ENCODE measurements at regions not wholly inside any gene's neighbourhood (a gene's known extent, or its start where the extent isn't known, plus 50 kb on each side); places are given as distances from the start of the nearest gene placed in this dataset.

DNA sequence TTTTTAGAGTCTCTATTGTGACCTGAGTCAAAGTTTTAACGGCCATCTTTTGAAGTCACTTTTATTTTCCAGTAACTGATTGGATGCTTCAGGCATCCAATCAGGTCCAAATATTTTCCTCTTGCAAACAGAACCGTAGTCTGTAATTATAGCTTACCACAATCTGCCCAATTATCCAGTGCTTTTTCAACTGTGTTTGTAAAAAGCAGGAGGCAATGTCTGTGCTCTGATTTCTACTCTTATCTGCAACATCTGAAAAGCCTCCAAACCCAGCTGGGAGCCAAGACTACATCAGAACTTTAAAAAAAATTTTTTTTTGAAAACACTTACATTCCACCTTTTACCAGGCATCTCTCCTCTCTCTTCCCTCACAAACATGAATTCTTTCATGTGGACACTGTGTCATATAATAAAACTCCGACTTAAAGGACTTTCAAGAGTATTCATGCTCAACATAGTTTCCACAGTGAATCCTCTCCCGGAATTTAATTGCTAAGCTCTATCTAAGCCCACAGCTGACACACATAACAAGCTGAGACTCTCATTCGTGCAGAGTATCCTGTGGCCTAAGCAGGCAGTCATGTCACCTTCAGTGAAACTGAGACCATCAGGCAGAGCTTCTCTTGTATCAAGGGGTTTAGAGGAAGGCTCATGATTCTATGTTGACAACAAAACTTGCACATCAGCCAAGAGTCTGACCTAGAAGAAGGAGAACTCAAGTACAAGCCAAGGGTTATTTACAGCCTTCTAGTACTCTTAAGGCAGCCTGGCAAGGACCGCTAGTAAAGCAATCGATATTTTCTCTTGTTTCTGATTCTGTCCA is 272.7 kb downstream of the TLE1 start:
- no peak for DNase-seq (ENCODE audit: low read depth in 1 of 2, low spot score in 1 of 2)
- no peak for TF ChIP-seq JUND (IDR thresholded peaks at IDR 0.05; ENCODE audit: low read depth)
- in situ Hi-C loops (cut with HindIII; ENCODE audit: low pct_unique_long_range_greater_than_20kb, low sequenced_read_pairs): no loop called here

- in situ Hi-C loops (cut with HindIII; ENCODE audit: low pct_unique_long_range_greater_than_20kb, low sequenced_read_pairs): no loop called here
- TF ChIP-seq JUND (IDR thresholded peaks at IDR 0.05; ENCODE audit: low read depth): no peak
Observed at GRCh38 chr9:81414836-81415235, 274.5 kb downstream of the TLE1 start.

DNA sequence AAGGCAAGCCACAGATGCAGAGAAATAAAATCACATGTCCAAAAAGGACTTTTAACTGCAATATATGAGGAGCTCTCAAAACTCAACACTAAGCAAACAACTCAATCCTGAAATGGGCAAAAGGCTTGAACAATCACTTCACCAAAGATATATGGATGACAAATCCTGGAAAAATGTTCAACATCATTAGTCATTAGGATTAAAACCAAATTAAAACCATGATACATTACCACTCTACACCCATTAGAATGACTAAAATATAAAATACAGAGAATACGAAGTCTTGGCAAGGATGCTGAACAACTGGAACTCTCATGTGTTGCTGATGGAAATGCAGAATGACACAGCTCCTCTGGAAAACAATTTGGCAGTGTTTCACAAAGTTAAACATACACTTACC is 277.4 kb downstream of the TLE1 start:
- in situ Hi-C loops (cut with HindIII; ENCODE audit: low pct_unique_long_range_greater_than_20kb, low sequenced_read_pairs): no loop called here
- no peak for DNase-seq (ENCODE audit: low read depth in 1 of 2, low spot score in 1 of 2)
- TF ChIP-seq JUND (IDR thresholded peaks at IDR 0.05; ENCODE audit: low read depth): no peak

More at GRCh38 chr9:81414836-81415235, 274.5 kb downstream of the TLE1 start:
- no peak for DNase-seq (ENCODE audit: low read depth in 1 of 2, low spot score in 1 of 2)

DNA sequence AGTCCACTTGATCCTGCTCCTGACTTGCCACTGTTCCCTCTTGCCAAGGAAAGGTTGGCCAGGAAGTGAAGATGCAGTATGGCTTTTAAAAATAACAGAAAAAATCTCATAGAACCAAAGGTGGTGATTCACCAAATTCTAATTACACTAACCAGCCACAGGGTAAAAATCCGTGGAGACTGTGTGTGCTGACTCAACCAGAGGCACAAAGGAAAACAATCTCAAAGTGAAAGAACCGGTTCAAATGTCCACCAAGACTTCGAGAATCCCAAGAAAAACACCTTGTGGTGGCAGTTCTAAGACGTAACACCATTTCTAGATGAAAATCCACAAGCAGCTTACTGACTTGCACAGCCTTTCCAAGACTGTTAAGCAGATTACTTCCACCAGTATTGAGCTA is 279.1 kb downstream of the TLE1 start:
- in situ Hi-C loops (cut with HindIII; ENCODE audit: low pct_unique_long_range_greater_than_20kb, low sequenced_read_pairs): no loop called here
- TF ChIP-seq JUND (IDR thresholded peaks at IDR 0.05; ENCODE audit: low read depth): no peak
- peak; percentile 4 to 80 for DNase-seq (ENCODE audit: low read depth in 1 of 2, low spot score in 1 of 2)

DNA sequence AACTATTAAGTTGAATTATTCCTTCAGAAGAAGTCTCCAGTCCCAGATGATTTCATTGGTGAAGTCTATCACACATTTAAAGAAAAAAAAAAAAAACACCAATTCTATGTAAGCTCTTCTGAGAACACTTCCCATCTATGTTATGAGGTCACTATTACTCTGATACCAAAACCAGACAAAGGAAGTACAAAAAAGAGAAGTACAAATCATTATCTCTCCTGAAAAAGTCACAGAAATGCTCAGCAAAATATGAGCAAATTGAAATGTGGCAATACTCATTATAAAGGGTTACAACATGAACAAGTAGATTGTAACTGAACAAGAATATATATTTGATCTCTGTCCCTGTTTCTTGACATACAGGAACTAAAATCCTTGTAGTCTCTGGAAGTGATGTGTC is 280.4 kb downstream of the TLE1 start:
- TF ChIP-seq JUND (IDR thresholded peaks at IDR 0.05; ENCODE audit: low read depth): no peak

GRCh38 chr9:81404931-81405598 is 284.3 kb downstream of the TLE1 start:
- in situ Hi-C loops (cut with HindIII; ENCODE audit: low pct_unique_long_range_greater_than_20kb, low sequenced_read_pairs): no loop called here
- no peak for TF ChIP-seq JUND (IDR thresholded peaks at IDR 0.05; ENCODE audit: low read depth)

More for the DNA sequence above, 280.4 kb downstream of the TLE1 start:
- in situ Hi-C loops (cut with HindIII; ENCODE audit: low pct_unique_long_range_greater_than_20kb, low sequenced_read_pairs): no loop called here
- DNase-seq (ENCODE audit: low read depth in 1 of 2, low spot score in 1 of 2): no peak

DNA sequence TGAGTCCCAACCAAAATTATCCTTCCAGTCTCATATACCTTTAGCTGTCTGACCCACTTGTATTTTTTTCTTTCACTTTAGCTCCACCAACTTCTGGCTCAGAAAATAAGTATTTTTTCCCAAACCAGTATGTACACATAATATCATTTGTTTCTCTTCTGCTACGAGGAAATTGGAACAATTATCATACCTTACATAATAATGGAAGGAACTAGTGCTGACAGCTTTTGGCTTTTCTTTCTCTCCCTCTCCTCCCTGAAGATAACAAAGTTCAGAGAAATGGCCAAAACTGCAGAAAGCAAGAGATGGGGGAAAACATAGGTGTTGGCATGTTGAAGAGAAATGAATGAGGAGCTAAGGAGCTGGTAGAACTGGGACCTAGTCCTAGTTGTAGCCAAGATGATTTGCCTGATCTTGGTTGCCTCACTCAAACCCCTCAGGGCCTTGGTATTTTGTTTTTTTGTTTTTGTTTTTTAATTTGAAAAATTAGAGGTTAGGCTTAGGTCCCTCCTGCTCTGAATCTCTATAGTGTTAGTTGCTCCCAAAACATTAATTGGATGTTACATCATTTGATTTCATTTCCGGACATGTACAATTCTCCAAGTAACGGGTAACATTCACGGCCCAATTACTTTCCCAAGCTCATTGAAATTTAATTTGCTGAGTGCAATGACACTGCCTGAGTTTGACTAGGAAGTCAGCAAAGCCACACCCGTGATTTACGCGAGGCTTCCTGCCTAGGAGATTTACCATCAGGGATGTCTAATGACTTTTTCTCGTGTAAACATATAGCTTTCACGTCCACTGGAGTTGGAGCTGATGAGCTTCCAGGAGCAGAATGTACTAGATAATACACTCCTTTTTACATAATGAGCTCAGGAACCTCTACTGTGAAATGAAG is 291.6 kb downstream of the TLE1 start:
- in situ Hi-C loops (cut with HindIII; ENCODE audit: low pct_unique_long_range_greater_than_20kb, low sequenced_read_pairs): no loop called here
- DNase-seq (ENCODE audit: low read depth in 1 of 2, low spot score in 1 of 2): no peak
- no peak for TF ChIP-seq JUND (IDR thresholded peaks at IDR 0.05; ENCODE audit: low read depth)

More at GRCh38 chr9:81404931-81405598, 284.3 kb downstream of the TLE1 start:
- DNase-seq (ENCODE audit: low read depth in 1 of 2, low spot score in 1 of 2): no peak

GRCh38 chr9:81396528-81396927 is 292.8 kb downstream of the TLE1 start:
- no peak for TF ChIP-seq JUND (IDR thresholded peaks at IDR 0.05; ENCODE audit: low read depth)
- in situ Hi-C loops (cut with HindIII; ENCODE audit: low pct_unique_long_range_greater_than_20kb, low sequenced_read_pairs): no loop called here
- DNase-seq (ENCODE audit: low read depth in 1 of 2, low spot score in 1 of 2): no peak

DNA sequence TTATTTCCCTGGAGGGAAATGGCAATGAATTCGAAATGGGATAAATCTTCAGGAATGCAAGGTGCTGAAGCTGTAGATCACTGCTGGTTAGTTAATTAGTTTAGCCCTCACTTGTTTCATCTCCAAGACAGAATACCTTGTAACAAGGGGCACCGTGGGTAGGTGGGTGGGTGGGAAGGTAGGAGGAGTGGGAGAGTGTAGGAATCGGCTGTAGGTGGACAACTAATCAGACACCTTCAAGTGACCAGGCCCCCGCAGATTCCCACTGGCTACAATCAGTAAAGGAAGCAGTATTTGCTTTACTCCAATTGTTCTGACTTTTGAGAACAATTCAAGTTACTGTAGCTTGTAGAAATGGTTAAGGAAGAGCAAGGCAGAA is 293.7 kb downstream of the TLE1 start:
- DNase-seq (ENCODE audit: low read depth in 1 of 2, low spot score in 1 of 2): no peak
- TF ChIP-seq JUND (IDR thresholded peaks at IDR 0.05; ENCODE audit: low read depth): no peak
- in situ Hi-C loops (cut with HindIII; ENCODE audit: low pct_unique_long_range_greater_than_20kb, low sequenced_read_pairs): no loop called here

- TF ChIP-seq JUND (IDR thresholded peaks at IDR 0.05; ENCODE audit: low read depth): no peak
- in situ Hi-C loops (cut with HindIII; ENCODE audit: low pct_unique_long_range_greater_than_20kb, low sequenced_read_pairs): no loop called here
- no peak for DNase-seq (ENCODE audit: low read depth in 1 of 2, low spot score in 1 of 2)
Observed at GRCh38 chr9:81394881-81395675, 294.3 kb downstream of the TLE1 start.

GRCh38 chr9:81393985-81394811 is 295.1 kb downstream of the TLE1 start:
- in situ Hi-C loops (cut with HindIII; ENCODE audit: low pct_unique_long_range_greater_than_20kb, low sequenced_read_pairs): no loop called here
- TF ChIP-seq JUND (IDR thresholded peaks at IDR 0.05; ENCODE audit: low read depth): no peak
- no peak for DNase-seq (ENCODE audit: low read depth in 1 of 2, low spot score in 1 of 2)
